ENCODE measurements at regions not wholly inside any gene's neighbourhood (a gene's known extent, or its start where the extent isn't known, plus 50 kb on each side); places are given as distances from the start of the nearest gene placed in this dataset.

DNA sequence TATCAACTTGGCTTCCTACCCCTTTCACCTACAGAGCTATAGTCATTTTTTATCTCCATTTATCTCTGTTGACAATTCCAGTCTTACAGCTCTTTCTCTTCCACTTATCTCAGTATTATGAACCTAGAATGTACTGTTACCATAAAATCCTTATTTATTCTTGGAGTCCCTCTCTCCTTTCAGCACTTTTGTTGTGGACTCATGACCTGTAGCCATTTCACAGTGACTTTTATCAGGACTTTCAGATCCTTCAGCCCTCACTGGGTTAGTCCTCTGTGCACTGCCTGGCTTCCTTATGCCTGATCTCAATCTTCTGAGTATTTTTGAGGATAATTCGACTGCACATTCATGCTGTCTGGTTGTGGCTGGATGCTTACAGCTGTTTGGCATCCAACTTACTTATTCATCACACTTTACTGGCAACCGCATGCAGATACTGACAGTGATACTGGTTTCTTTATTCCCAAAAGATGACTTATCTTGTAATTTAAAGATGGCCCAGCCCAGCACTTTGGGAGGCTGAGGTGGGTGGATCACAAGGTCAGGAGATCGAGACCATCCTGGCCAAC, 293.3 kb downstream of the MAN2A1 start:
- Histone ChIP-seq H3K36me3 (ENCODE audit: insufficient read depth) (no peaks in the 10 kb centered on the region), H3K79me2 (replicated peaks; ENCODE audit: insufficient read depth) (no peaks in the 10 kb centered on the region), H3K4me2 (no peak overlapping the region), H2AFZ (no peak overlapping the region), H3K9me2 (ENCODE audit: insufficient read depth) (no peaks in the 10 kb centered on the region; the same call in 1 of the 2 replicates), H3K4me3 (no peak overlapping the region), H3K4me1 (ENCODE audit: insufficient read depth) (no peaks in the 10 kb centered on the region), H4K20me1 (replicated peaks; ENCODE audit: insufficient read depth) (no peaks in the 10 kb centered on the region), H3F3A (replicated peaks; ENCODE audit: low read depth) (no peaks in the 10 kb centered on the region), H3K27me3 (ENCODE audit: insufficient read depth) (no peaks in the 10 kb centered on the region), H3K27ac (ENCODE audit: low read depth) (no peak overlapping the region)
- no peak overlapping the region for H3K4me3 Mint-ChIP-seq
- no peaks in the 10 kb centered on the region for H3K27me3 Mint-ChIP-seq (ENCODE audit: insufficient read depth, low read depth, poor library complexity)
- H3K9me3 Mint-ChIP-seq = no peaks in the 10 kb centered on the region
- H3K27ac Mint-ChIP-seq = no peak overlapping the region; the same call in 1 of the 2 replicates
- H3K36me3 Mint-ChIP-seq (ENCODE audit: low read depth) = no peaks in the 10 kb centered on the region
- ATAC-seq = no peak
- TF ChIP-seq EZH2phosphoT487 (IDR thresholded peaks at IDR 0.05; ENCODE audit: unreplicated experiment) (no peak), NANOG (IDR thresholded peaks at IDR 0.05; ENCODE audit: borderline replicate concordance) (no peak), EZH2 (IDR thresholded peaks at IDR 0.05; ENCODE audit: low read depth, unreplicated experiment) (no peak), ZNF331 (CRISPR knock-in tag; IDR thresholded peaks at IDR 0.05; ENCODE audit: low read depth) (no peak), CREB1 (CRISPR knock-in tag; IDR thresholded peaks at IDR 0.05; ENCODE audit: low read depth) (no peak), ZNF114 (CRISPR knock-in tag; IDR thresholded peaks at IDR 0.05) (no peak), STAT1 (IDR thresholded peaks at IDR 0.05; ENCODE audit: unreplicated experiment) (no peak), POLR2AphosphoS5 (IDR thresholded peaks at IDR 0.05; ENCODE audit: low read depth) (no peak)
- TF ChIP-seq, protein P1, sequence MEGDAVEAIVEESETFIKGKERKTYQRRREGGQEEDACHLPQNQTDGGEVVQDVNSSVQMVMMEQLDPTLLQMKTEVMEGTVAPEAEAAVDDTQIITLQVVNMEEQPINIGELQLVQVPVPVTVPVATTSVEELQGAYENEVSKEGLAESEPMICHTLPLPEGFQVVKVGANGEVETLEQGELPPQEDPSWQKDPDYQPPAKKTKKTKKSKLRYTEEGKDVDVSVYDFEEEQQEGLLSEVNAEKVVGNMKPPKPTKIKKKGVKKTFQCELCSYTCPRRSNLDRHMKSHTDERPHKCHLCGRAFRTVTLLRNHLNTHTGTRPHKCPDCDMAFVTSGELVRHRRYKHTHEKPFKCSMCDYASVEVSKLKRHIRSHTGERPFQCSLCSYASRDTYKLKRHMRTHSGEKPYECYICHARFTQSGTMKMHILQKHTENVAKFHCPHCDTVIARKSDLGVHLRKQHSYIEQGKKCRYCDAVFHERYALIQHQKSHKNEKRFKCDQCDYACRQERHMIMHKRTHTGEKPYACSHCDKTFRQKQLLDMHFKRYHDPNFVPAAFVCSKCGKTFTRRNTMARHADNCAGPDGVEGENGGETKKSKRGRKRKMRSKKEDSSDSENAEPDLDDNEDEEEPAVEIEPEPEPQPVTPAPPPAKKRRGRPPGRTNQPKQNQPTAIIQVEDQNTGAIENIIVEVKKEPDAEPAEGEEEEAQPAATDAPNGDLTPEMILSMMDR (conservative IDR thresholded peaks at IDR 0.05; ENCODE audit: low read depth in 2 of 2) = no peak
- TF ChIP-seq, protein P2, sequence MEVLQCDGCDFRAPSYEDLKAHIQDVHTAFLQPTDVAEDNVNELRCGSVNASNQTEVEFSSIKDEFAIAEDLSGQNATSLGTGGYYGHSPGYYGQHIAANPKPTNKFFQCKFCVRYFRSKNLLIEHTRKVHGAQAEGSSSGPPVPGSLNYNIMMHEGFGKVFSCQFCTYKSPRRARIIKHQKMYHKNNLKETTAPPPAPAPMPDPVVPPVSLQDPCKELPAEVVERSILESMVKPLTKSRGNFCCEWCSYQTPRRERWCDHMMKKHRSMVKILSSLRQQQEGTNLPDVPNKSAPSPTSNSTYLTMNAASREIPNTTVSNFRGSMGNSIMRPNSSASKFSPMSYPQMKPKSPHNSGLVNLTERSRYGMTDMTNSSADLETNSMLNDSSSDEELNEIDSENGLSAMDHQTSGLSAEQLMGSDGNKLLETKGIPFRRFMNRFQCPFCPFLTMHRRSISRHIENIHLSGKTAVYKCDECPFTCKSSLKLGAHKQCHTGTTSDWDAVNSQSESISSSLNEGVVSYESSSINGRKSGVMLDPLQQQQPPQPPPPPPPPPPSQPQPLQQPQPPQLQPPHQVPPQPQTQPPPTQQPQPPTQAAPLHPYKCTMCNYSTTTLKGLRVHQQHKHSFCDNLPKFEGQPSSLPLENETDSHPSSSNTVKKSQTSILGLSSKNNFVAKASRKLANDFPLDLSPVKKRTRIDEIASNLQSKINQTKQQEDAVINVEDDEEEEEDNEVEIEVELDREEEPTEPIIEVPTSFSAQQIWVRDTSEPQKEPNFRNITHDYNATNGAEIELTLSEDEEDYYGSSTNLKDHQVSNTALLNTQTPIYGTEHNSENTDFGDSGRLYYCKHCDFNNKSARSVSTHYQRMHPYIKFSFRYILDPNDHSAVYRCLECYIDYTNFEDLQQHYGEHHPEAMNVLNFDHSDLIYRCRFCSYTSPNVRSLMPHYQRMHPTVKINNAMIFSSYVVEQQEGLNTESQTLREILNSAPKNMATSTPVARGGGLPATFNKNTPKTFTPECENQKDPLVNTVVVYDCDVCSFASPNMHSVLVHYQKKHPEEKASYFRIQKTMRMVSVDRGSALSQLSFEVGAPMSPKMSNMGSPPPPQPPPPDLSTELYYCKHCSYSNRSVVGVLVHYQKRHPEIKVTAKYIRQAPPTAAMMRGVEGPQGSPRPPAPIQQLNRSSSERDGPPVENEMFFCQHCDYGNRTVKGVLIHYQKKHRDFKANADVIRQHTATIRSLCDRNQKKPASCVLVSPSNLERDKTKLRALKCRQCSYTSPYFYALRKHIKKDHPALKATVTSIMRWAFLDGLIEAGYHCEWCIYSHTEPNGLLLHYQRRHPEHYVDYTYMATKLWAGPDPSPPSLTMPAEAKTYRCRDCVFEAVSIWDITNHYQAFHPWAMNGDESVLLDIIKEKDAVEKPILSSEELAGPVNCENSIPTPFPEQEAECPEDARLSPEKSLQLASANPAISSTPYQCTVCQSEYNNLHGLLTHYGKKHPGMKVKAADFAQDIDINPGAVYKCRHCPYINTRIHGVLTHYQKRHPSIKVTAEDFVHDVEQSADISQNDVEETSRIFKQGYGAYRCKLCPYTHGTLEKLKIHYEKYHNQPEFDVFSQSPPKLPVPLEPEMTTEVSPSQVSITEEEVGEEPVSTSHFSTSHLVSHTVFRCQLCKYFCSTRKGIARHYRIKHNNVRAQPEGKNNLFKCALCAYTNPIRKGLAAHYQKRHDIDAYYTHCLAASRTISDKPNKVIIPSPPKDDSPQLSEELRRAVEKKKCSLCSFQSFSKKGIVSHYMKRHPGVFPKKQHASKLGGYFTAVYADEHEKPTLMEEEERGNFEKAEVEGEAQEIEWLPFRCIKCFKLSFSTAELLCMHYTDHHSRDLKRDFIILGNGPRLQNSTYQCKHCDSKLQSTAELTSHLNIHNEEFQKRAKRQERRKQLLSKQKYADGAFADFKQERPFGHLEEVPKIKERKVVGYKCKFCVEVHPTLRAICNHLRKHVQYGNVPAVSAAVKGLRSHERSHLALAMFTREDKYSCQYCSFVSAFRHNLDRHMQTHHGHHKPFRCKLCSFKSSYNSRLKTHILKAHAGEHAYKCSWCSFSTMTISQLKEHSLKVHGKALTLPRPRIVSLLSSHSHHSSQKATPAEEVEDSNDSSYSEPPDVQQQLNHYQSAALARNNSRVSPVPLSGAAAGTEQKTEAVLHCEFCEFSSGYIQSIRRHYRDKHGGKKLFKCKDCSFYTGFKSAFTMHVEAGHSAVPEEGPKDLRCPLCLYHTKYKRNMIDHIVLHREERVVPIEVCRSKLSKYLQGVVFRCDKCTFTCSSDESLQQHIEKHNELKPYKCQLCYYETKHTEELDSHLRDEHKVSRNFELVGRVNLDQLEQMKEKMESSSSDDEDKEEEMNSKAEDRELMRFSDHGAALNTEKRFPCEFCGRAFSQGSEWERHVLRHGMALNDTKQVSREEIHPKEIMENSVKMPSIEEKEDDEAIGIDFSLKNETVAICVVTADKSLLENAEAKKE (CRISPR knock-in tag; IDR thresholded peaks at IDR 0.05) = no peak
- TF ChIP-seq, protein P3, sequence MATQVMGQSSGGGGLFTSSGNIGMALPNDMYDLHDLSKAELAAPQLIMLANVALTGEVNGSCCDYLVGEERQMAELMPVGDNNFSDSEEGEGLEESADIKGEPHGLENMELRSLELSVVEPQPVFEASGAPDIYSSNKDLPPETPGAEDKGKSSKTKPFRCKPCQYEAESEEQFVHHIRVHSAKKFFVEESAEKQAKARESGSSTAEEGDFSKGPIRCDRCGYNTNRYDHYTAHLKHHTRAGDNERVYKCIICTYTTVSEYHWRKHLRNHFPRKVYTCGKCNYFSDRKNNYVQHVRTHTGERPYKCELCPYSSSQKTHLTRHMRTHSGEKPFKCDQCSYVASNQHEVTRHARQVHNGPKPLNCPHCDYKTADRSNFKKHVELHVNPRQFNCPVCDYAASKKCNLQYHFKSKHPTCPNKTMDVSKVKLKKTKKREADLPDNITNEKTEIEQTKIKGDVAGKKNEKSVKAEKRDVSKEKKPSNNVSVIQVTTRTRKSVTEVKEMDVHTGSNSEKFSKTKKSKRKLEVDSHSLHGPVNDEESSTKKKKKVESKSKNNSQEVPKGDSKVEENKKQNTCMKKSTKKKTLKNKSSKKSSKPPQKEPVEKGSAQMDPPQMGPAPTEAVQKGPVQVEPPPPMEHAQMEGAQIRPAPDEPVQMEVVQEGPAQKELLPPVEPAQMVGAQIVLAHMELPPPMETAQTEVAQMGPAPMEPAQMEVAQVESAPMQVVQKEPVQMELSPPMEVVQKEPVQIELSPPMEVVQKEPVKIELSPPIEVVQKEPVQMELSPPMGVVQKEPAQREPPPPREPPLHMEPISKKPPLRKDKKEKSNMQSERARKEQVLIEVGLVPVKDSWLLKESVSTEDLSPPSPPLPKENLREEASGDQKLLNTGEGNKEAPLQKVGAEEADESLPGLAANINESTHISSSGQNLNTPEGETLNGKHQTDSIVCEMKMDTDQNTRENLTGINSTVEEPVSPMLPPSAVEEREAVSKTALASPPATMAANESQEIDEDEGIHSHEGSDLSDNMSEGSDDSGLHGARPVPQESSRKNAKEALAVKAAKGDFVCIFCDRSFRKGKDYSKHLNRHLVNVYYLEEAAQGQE (IDR thresholded peaks at IDR 0.05; ENCODE audit: unreplicated experiment) = no peak
- H3K4me1 Mint-ChIP-seq = no peaks in the 10 kb centered on the region
- no peak for DNase-seq (ENCODE audit: low spot score)

All from GM23338 (cell line).